OCI-LY3 (cell line): ENCODE measurements at regions not wholly inside any gene's neighbourhood (a gene's known extent, or its start where the extent isn't known, plus 50 kb on each side); places are given as distances from the start of the nearest gene placed in this dataset.

Experiments used
- CTCF ChIP-seq: fragments of 200-600, 300-600 bp; sonication (generic); IDR thresholded peaks from 2 replicates; pipeline ENCODE4 v1.5.1; 2014; ENCODE audit warnings: antibody characterized with exemption, low read length, low read depth
- EZH2phosphoT487 ChIP-seq: fragments of 200-600 bp; shearing (Covaris generic); IDR thresholded peaks from 2 replicates; pipeline ENCODE4 v1.6.1; 2018; ENCODE audit warnings: antibody characterized with exemption, mixed run types, low read depth

GRCh38 chr4:33453916-33454315 lies 2733.7 kb downstream of the PCDH7 start:
- no peak for TF ChIP-seq CTCF
- TF ChIP-seq EZH2phosphoT487: no peak
